Epithelial cell of proximal tubule (primary cell): ENCODE measurements at regions not wholly inside any gene's neighbourhood (a gene's known extent, or its start where the extent isn't known, plus 50 kb on each side); places are given as distances from the start of the nearest gene placed in this dataset.
A peak's percentile ranks its signal among the peaks of the same experiment; 100 is the strongest.

Experiments
- DNase-seq: peaks from one replicate; pipeline ENCODE4 v3.0.0-alpha.2; 2011; ENCODE audit warnings: low read depth
- H3K4me3 ChIP-seq: 2 replicates; pipeline ENCODE4 v1.5.1; 2011; ENCODE audit warnings: low read depth, mild to moderate bottlenecking, low read length
- CTCF ChIP-seq: conservative IDR thresholded peaks from 2 replicates; pipeline ENCODE4 v1.5.1; 2012; ENCODE audit warnings: low read depth, mild to moderate bottlenecking, low read length

GRCh38 chr16:6020162-6020985 is 922.8 kb upstream of the EEF2KMT start:
- H3K4me3 ChIP-seq: no peak overlapping the region
- DNase-seq: no peak
- TF ChIP-seq CTCF: no peak

- no peak overlapping the region for H3K4me3 ChIP-seq
- no peak for TF ChIP-seq CTCF
- DNase-seq: no peak
Measured at GRCh38 chr16:6019490-6019991, 921.9 kb upstream of the EEF2KMT start.

GRCh38 chr16:6018848-6019489 is 921.4 kb upstream of the EEF2KMT start:
- no peak overlapping the region for H3K4me3 ChIP-seq
- DNase-seq: no peak
- TF ChIP-seq CTCF: no peak

- no peak overlapping the region for H3K4me3 ChIP-seq
- peak; percentile 58 for TF ChIP-seq CTCF
- DNase-seq: no peak
Measured at GRCh38 chr16:6016530-6017184, 919.1 kb upstream of the EEF2KMT start.

GRCh38 chr16:6012716-6013115 is 915.1 kb upstream of the EEF2KMT start:
- H3K4me3 ChIP-seq: no peak overlapping the region
- no peak for DNase-seq
- TF ChIP-seq CTCF: no peak

- no peak overlapping the region for H3K4me3 ChIP-seq
- DNase-seq: no peak
- TF ChIP-seq CTCF: no peak
Measured at GRCh38 chr16:6009151-6009550, 911.6 kb upstream of the EEF2KMT start.
